LNCaP clone FGC (cell line): ENCODE measurements at regions not wholly inside any gene's neighbourhood (a gene's known extent, or its start where the extent isn't known, plus 50 kb on each side); places are given as distances from the start of the nearest gene placed in this dataset.

ENCODE experiments used
- DNase-seq: peaks from one replicate; pipeline ENCODE4 v3.0.0-alpha.2; 2011; ENCODE audit warnings: low read depth
- H3K4me3 ChIP-seq: 2 replicates; pipeline ENCODE4 v1.5.1; 2011; ENCODE audit warnings: mild to moderate bottlenecking, low read depth, low read length, control low read depth
- TF ChIP-seq, protein P1 (sequence below): IDR thresholded peaks from 2 replicates; pipeline ENCODE4 v1.5.1; 2012; ENCODE audit warnings: mild to moderate bottlenecking; ENCODE audit not compliant: control insufficient read depth, insufficient read depth; ENCODE audit errors: extremely low read depth

- DNase-seq, result no peak
- TF ChIP-seq, protein P1, sequence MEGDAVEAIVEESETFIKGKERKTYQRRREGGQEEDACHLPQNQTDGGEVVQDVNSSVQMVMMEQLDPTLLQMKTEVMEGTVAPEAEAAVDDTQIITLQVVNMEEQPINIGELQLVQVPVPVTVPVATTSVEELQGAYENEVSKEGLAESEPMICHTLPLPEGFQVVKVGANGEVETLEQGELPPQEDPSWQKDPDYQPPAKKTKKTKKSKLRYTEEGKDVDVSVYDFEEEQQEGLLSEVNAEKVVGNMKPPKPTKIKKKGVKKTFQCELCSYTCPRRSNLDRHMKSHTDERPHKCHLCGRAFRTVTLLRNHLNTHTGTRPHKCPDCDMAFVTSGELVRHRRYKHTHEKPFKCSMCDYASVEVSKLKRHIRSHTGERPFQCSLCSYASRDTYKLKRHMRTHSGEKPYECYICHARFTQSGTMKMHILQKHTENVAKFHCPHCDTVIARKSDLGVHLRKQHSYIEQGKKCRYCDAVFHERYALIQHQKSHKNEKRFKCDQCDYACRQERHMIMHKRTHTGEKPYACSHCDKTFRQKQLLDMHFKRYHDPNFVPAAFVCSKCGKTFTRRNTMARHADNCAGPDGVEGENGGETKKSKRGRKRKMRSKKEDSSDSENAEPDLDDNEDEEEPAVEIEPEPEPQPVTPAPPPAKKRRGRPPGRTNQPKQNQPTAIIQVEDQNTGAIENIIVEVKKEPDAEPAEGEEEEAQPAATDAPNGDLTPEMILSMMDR, result no peak
- no peak overlapping the region for H3K4me3 ChIP-seq
Observed at GRCh38 chr3:30293621-30294240, 312.7 kb upstream of the TGFBR2 start.

DNA sequence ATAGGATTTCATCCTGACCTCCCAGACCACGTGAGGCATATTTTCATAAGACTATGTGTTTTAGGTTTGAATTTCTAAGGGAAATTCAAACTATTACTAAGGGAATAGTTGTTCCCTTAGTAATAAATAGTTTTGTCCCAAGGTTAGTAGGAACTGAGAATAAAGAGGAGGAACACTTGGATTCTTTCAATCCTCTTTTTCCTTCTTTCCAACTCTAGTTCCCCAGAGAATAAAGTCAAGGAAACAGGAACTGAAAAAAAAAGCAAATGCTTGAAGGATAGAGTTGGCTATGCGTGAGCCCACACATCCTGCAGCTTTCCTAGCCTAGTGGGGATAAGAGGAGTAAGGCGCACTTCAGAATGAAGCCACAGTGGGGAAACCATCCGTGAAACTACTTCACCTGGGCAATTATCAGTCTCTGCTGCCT, 312.1 kb upstream of the TGFBR2 start:
- no peak for DNase-seq
- TF ChIP-seq, protein P1, result no peak
- H3K4me3 ChIP-seq, result no peak overlapping the region

GRCh38 chr3:30297112-30297511, 309.3 kb upstream of the TGFBR2 start:
- TF ChIP-seq, protein P1, result no peak
- H3K4me3 ChIP-seq, result no peak overlapping the region

DNA sequence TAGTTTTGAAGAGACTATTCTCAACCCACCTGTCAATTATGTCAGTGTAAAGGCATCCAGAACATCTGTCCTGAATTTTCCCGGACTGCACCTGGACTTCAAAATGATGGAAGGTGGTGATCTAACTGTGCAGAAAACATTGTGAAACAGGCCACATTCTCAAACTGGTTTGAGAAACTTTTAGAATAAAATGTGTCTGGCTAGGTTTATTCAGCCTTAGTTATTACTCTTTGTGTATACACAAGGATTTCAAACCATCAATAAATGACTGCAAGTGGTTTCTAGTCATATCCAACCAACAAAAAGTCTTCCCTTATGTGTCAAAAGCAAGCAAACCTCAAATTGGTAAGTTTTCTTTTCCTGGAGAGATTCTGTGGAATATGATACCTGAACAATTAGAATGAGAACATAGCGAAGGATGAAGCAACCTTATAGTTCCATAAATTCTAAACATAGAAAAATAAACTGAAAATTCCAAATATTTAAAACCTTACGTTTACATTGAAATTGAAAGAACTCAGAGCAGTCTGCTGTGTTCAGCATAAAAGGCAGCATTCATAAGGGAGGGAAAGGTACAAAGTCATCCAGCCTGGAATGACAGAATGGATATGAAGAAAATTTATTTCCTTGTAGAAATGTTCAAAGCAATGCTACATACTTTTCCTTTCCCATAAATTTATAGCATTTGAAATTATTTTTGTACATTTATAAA, 306.6 kb upstream of the TGFBR2 start:
- DNase-seq, result no peak
- H3K4me3 ChIP-seq, result no peak overlapping the region
- TF ChIP-seq, protein P1, result no peak

More at GRCh38 chr3:30297112-30297511, 309.3 kb upstream of the TGFBR2 start:
- DNase-seq, result no peak

DNA sequence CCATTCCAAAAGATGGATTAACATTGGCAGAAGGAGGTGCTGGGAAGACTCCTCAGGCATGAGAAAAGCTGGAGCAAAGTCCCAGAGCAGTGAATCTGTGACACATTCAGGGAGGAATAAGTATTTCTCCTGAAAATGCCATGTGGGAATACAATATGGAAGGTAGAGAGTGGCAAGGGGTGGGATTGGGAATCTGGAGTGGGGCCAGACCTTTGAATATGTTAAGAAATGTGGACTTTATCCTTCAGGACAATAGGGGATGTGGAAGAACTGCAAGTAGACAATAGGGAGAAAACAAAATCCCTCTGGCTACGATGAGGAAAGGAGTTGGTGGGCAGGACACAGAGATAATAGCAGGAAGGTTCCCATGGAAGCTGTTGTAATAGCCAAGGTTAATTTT, 305.6 kb upstream of the TGFBR2 start:
- DNase-seq, result no peak
- TF ChIP-seq, protein P1, result no peak
- no peak overlapping the region for H3K4me3 ChIP-seq

GRCh38 chr3:30302027-30302426, 304.4 kb upstream of the TGFBR2 start:
- TF ChIP-seq, protein P1, result no peak
- no peak for DNase-seq
- no peak overlapping the region for H3K4me3 ChIP-seq
